Heart left ventricle (tissue), 13 donors: ENCODE measurements at regions not wholly inside any gene's neighbourhood (a gene's known extent, or its start where the extent isn't known, plus 50 kb on each side); places are given as distances from the start of the nearest gene placed in this dataset.

ENCODE experiments used
- CTCF ChIP-seq, 12 donors: fragments of 200-600 bp; sonication (generic) in 4 of 12; IDR thresholded peaks; one replicate each; pipeline versions ENCODE4 v1.5.0 to v1.8.0; 2018 to 2022; ENCODE audit warnings: antibody characterized with exemption in 12 of 12, mild to moderate bottlenecking in 5 of 12
- POLR2A ChIP-seq, 2 donors: fragments of 450-650 bp; IDR thresholded peaks; one replicate each; pipeline ENCODE4 v1.6.1; 2017; ENCODE audit warnings: antibody characterized with exemption in 2 of 2, mild to moderate bottlenecking in 2 of 2, moderate library complexity in 2 of 2
- donor health status: ischemic (EF 13 %, LVEDD 7.1; RV severe dilation, severe dysfunction).
- donor health status: DM: no; HTN: yes; CAD: no.
- donor health status: DM: no; HTN: no; CAD: no.
- donor health status: ischemic (EF 25% LVEDD 6.9; RV normal size, moderate dysfunction).
- donor health status: ischemic (EF 25% LVEDD 5.7; RV mildly dilated, moderate dysfunction).
- donor health status: ischemic (EF 35%, LVEDD 5.7; RV mildly dilated, moderate dysfunction).
- donor health status: nonischemic (EF 11% LVEDD 7.7; RV severe dilation, severe dysfunction).
- donor health status: DM: yes; HTN: yes; CAD: no.
- donor health status: PGD.
- donor health status: ischemic (EF 29% LVEDD 5.4; RV normal size, mild dysfunction).
- donor health status: nonischemic (EF 23%, LVEDD 6.1; RV moderate dilation, normal function).

DNA sequence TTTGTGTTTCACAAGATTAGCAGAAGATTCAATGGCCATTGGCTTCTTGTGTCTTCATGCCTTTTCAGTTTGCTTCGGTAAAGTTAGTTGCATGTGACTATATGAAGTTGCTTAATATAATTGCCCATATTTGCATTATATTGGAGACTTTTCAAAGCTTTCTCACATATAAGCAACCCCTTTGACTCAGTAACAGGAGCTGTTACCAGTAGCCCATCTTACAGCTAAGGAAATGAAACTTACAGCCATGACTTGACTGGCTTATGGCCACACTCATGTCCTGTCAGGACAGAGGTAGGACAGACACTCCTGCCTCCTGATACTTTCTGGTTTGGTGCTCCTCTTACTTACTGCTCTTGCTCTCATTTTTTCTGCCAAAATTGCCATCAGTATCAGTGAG is 1082.1 kb downstream of the BCL11B start:
- TF ChIP-seq CTCF (IDR thresholded peaks at IDR 0.05) (no peak), POLR2A (IDR thresholded peaks at IDR 0.05) (no peak)
